GM21723 (cell line): ENCODE measurements at regions not wholly inside any gene's neighbourhood (a gene's known extent, or its start where the extent isn't known, plus 50 kb on each side); places are given as distances from the start of the nearest gene placed in this dataset.

Source experiments
- ATAC-seq: cut with Tn5 transposase; IDR thresholded peaks from one replicate; pipeline ENCODE4 v1.9.1; 2021; ENCODE audit warnings: mild to moderate bottlenecking, moderate library complexity; ENCODE audit not compliant: unreplicated experiment

GRCh38 chr2:7281231-7282201, 364.3 kb downstream of the RNF144A start:
- peak; percentile 66 for ATAC-seq

DNA sequence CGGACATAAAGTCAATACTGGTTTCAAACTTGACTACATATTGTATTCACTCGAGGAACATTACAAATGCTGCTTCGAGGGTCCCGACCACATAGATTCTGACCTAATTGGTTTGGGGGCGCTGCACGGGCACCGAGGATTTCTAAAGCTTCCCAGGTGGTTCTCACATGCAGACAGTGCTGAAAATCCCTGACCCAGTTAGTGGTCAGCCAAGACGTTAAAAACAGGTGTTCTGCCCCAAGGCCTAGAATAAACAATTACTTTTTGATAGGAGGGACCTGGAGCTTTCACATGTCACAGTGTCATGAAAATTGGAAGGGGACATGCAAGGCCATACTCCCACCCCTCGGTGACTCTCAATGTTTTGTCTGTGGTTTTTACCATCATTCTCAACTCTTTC, 368.9 kb downstream of the RNF144A start:
- no peak for ATAC-seq

- ATAC-seq, result no peak
These were observed 371.3 kb downstream of the RNF144A start for GRCh38 chr2:7288484-7288883.

DNA sequence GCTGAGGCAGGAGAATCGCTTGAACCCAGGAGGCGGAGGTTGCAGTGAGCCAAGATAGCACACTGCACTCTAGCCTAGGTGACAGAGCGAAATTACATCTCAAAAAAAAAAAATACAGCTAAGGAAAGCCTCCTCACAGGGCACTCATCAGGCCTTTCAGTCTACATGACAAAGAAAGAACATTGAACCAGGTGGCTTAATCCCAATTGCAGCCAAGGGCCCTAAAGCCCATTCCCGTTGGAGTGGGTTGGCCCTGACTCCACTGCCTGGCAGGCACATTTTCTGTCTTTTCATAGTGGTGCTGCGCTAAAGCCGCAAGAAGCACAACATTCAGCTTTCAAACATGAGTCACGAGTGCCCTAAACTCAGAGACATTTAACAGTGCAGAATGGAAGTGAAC, 372.5 kb downstream of the RNF144A start:
- ATAC-seq, result no peak

DNA sequence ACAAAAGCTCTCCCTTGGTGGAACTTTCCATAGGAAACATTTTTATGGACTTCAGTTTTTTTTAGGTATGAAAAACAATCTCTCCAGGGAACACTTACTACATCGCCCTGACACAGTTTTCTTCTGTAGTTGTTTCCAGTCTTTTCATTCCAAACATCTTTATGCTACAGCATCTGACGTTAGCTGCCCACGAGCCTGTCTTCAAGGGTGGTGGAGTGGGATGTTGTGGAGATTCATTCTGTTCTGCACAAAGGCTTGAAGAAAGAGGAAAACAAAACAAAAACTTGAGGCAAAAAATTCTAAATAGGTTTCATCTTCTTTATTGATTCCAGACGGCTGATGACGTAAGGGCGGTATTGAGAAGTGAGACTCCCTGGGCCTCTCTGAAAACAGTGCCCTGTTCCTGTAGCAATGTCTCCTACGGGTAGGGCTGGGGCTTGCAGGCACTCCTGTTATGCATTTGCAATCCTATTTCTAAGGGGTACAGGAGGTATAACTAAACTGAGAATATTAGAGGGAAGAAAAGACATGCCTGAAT, 375.0 kb downstream of the RNF144A start:
- ATAC-seq, result no peak

GRCh38 chr2:7309582-7309981, 392.4 kb downstream of the RNF144A start:
- no peak for ATAC-seq

- no peak for ATAC-seq
These were observed 407.5 kb downstream of the RNF144A start for GRCh38 chr2:7324706-7325105.

- no peak for ATAC-seq
These were observed 408.0 kb downstream of the RNF144A start for GRCh38 chr2:7325186-7325585.

- ATAC-seq, result no peak
These were observed 412.3 kb downstream of the RNF144A start for GRCh38 chr2:7329465-7329864.

DNA sequence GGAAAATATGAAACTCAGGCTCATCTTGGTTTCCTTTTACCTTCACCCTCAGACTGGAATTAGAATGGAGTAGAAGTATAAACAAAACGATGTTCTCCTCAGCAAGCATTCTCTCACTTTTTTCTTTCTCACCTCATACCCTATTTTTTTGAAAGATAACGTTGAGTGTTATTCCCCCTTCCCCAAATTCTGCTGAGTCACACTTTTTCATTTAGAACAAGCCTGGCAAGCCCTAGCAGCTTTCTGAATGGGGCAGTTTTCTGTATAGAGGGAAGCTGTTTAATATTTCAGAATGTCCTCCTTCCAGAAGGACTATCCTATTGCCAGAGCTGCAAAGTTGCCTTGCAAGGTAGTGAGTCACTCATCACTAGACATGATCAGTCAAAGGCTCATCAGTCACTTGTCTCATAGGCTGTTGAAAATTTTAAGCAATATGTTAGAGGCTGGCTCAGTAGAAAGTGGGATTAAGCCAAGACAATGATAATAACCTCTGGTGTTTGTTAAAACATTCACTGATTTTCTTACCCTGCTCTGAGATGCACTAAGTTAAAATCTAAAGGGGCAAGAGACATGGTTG, 416.1 kb downstream of the RNF144A start:
- ATAC-seq, result no peak

- ATAC-seq, result no peak
These were observed 416.8 kb downstream of the RNF144A start for GRCh38 chr2:7333960-7334493.

- ATAC-seq, result no peak
These were observed 421.7 kb downstream of the RNF144A start for GRCh38 chr2:7338961-7339360.

DNA sequence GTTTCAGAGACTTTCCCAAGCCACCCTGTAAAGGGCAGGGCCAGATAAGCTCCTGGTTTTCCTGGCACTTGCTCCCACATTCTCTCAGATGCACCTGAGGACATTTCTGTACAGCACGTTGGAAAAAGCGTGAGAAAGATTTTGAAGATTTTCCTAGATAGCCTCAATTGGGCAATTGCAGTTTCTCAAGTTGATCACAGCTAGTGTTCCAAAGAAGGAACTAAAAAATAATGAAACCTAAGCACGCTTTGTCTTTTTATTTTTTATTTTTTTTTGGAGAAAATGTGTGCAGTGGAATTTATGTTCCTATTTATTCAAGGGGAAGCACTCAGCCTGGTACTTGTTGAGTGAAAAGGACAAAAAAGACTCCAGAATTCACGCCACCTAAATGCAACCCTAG, 429.1 kb downstream of the RNF144A start:
- ATAC-seq, result no peak

GRCh38 chr2:7348761-7349160, 431.5 kb downstream of the RNF144A start:
- peak; percentile 86 for ATAC-seq

DNA sequence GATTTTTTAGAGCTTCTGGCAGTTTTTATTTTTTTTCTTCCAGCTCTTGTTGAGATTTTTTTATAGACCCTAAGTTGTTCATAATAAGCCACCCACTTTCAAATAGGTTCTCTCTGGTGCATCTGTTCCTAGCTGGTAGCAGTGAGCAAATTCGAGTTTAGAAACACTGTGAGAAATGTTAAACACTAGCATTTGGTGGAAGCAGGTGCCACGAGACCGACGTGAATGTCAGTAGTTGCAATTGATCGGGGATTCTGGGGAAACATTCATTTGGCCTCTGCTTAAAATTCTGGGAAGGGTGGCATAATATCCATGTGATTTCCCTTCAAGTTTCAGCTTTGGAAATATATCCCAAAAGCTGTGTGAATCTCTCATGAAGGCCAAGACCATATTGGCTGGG, 435.0 kb downstream of the RNF144A start:
- no peak for ATAC-seq

GRCh38 chr2:7353571-7353970, 436.4 kb downstream of the RNF144A start:
- no peak for ATAC-seq

DNA sequence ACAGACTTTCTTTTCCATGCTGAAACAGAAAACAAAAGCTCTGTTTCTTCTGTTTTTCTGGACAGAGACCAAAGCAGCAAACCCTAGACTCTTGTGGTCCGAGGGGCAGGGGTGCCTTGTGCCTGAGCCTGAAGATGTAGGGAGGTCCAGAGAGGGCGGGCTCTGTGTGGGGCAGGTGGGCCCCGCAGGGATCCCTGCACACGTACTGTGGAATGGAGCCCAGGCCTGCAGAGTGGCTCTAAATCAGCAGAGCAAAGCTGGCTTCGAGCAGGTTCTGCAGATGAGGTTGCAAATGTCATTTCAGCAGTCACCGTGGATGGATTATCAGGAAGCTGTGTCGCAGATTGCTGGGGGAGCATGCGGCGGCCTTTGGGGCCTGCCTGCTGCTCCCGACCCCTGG, 438.6 kb downstream of the RNF144A start:
- no peak for ATAC-seq

DNA sequence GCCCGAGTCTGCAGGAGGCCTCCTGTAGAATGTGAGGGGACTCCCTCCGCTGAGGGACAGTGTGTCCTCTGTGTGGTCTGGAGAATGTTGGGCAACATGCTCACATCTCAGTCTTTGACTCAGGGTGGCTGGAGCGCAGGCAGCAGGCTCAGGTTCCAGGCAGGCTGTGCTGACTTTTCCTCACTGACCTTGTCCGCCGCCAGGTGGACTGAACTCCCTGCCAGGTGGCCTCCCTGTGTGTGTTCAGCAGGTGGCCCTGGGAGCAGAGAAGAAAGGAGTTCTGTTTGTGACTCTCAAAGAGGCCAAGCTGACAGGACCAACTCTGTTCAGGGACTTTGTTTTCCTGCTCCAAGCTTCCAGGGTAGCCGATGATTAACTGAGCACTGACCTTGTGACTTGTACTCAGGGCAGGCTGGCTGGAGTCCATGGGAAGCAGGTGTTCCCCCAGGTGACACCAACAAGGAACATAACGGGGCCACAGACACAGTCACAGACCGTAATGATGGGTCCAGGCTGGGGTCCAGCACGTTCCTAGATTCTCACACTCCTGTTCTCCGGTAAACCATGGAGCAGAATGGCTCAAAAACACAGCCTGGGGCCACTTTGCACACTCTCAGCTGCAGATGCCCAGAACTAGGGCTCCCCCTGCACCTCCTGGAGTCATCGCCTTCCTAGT, 439.8 kb downstream of the RNF144A start:
- ATAC-seq, result no peak

DNA sequence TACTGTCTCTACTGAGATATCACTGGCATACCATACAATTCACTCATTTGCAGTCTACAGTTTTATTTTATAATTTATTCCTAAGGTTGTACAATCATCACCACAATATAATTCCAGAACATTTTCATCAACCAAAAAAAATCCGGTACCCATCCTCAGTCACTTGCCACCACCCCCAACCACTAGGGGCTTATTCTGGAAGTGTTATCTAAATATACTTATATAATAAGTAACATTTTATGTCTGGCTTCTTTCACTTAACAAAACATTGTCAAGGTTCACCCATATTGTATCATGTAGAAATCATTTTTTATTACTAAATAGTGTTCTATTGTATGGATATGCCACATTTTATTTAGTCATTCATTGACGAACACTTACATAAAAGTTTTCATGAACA, 440.8 kb downstream of the RNF144A start:
- no peak for ATAC-seq

GRCh38 chr2:7358865-7359447, 441.7 kb downstream of the RNF144A start:
- no peak for ATAC-seq

DNA sequence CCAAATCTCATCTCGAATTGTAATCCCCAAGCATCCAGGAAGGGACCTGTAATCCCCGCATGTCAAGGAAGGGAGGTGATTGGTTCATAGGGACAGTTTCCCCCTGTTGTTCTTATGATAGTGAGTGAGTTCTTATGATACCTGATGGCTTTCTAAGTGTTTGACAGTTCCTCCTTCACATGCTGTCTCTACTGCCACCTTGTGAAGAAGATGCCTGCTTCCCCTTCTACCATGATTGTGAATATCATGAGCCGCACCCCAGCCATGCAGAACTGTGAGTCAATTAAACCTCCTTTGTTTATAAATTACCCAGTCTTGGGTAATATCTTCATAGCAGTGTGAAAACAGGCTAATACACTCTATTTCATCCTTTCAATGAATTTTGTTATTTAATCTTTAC, 446.7 kb downstream of the RNF144A start:
- ATAC-seq, result no peak
